SK-N-SH (cell line): ENCODE measurements at regions not wholly inside any gene's neighbourhood (a gene's known extent, or its start where the extent isn't known, plus 50 kb on each side); places are given as distances from the start of the nearest gene placed in this dataset.

ENCODE experiments used
- CTCF ChIA-PET: fragments of 300-600, 350-600 bp; formaldehyde crosslinking; extraction: SDS; loops from one replicate; lab custom pipeline; 2021; lab: Yijun Ruan, JAX
- POLR2A ChIA-PET: fragments of 350-600 bp; sonication (Branson Sonifier 250); formaldehyde crosslinking; extraction: SDS; loops from one replicate; lab custom pipeline; 2020; ENCODE audit warnings: antibody characterized with exemption, inconsistent platforms; lab: Yijun Ruan, JAX
- DNase-seq: peaks from one replicate; pipeline ENCODE4 v3.0.0; 2012
- H2AFZ ChIP-seq: fragments of 200-600 bp; sonication (generic); 2 replicates; pipeline ENCODE4 v1.8.1; 2016; ENCODE audit warnings: antibody characterized with exemption, mild to moderate bottlenecking, low read depth
- H3F3A ChIP-seq: fragments of 200-600 bp; sonication (generic); replicated peaks from 2 replicates; pipeline ENCODE3; 2016; ENCODE audit warnings: antibody characterized with exemption, mild to moderate bottlenecking; ENCODE audit not compliant: insufficient read depth
- H3K27ac ChIP-seq, 2 experiments: fragments of 200-500 bp in 1 of 2; fragments of 200-600 bp in 1 of 2; sonication (Bioruptor generic) in 1 of 2; sonication (generic), shearing (Covaris generic) in 1 of 2; 2 replicates each; pipeline versions ENCODE4 v1.5.1 to v1.6.1; 2014 to 2016; ENCODE audit warnings: low read depth in 2 of 2, inconsistent platforms in 1 of 2, low read length in 1 of 2, mild to moderate bottlenecking in 1 of 2, mixed read lengths in 1 of 2
- H3K27me3 ChIP-seq: fragments of 200-600 bp; sonication (generic), shearing (Covaris generic); 2 replicates; pipeline ENCODE4 v1.6.1; 2016; ENCODE audit warnings: mixed run types; ENCODE audit not compliant: insufficient read depth
- H3K36me3 ChIP-seq, 2 experiments: fragments of 200-500 bp in 1 of 2; fragments of 200-600 bp in 1 of 2; sonication (Bioruptor generic) in 1 of 2; sonication (generic) in 1 of 2; replicated peaks in 1 of 2; 2 replicates each; pipeline versions ENCODE3 to v1.5.1; 2014 to 2016; ENCODE audit warnings: low read length in 1 of 2, mild to moderate bottlenecking in 1 of 2; ENCODE audit not compliant: insufficient read depth in 2 of 2, control insufficient read depth in 1 of 2
- H3K4me1 ChIP-seq, 2 experiments: fragments of 200-500 bp in 1 of 2; fragments of 200-600 bp in 1 of 2; sonication (Bioruptor generic) in 1 of 2; sonication (generic), shearing (Covaris generic) in 1 of 2; 2 replicates each; pipeline versions ENCODE4 v1.5.1 to v1.6.1; 2014 to 2016; ENCODE audit warnings: low read depth in 1 of 2, low read length in 1 of 2, mixed run types in 1 of 2; ENCODE audit not compliant: insufficient read depth in 2 of 2, control insufficient read depth in 1 of 2
- H3K4me2 ChIP-seq: fragments of 200-600 bp; sonication (generic), shearing (Covaris generic); 2 replicates; pipeline ENCODE4 v1.6.1; 2017; ENCODE audit warnings: mixed run types
- H3K4me3 ChIP-seq, 2 experiments: fragments of 200-500 bp in 1 of 2; fragments of 200-600 bp in 1 of 2; sonication (Bioruptor generic) in 1 of 2; sonication (generic), shearing (Covaris generic) in 1 of 2; 2 replicates each; pipeline versions ENCODE4 v1.5.1 to v1.8.1; 2014 to 2016; ENCODE audit warnings: low read depth in 2 of 2, inconsistent platforms in 1 of 2, low read length in 1 of 2, mild to moderate bottlenecking in 1 of 2, mixed read lengths in 1 of 2, moderate library complexity in 1 of 2
- H3K79me2 ChIP-seq: fragments of 200-600 bp; sonication (generic); 2 replicates; pipeline ENCODE4 v1.8.1; 2017; ENCODE audit warnings: mild to moderate bottlenecking; ENCODE audit not compliant: insufficient read depth
- H3K9ac ChIP-seq: fragments of 200-600 bp; sonication (generic); 2 replicates; pipeline ENCODE4 v1.6.1; 2017; ENCODE audit warnings: mixed run types
- H3K9me2 ChIP-seq: fragments of 200-600 bp; sonication (generic); 2 replicates; pipeline ENCODE4 v1.6.1; 2017; ENCODE audit warnings: mixed run types
- H3K9me3 ChIP-seq: fragments of 200-600 bp; sonication (generic); 2 replicates; pipeline ENCODE4 v1.6.1; 2017; ENCODE audit warnings: mixed run types, mild to moderate bottlenecking, moderate library complexity
- H4K20me1 ChIP-seq: fragments of 200-600 bp; sonication (generic); 2 replicates; pipeline ENCODE4 v1.6.1; 2017; ENCODE audit warnings: mild to moderate bottlenecking, mixed run types; ENCODE audit not compliant: insufficient read depth
- CHD2 ChIP-seq: fragments of 150-350 bp; IDR thresholded peaks from 2 replicates; pipeline ENCODE4 v1.6.1; 2018; ENCODE audit warnings: low read length; ENCODE audit not compliant: partially characterized antibody
- EZH2phosphoT487 ChIP-seq: fragments of 200-600 bp; sonication (generic); IDR thresholded peaks from 2 replicates; pipeline ENCODE4 v1.6.1; 2017; ENCODE audit warnings: low read depth, mixed run types, mild to moderate bottlenecking, antibody characterized with exemption, moderate library complexity, borderline replicate concordance
- FOSL2 ChIP-seq: IDR thresholded peaks from 2 replicates; pipeline ENCODE4 v1.4.0; 2012; ENCODE audit warnings: low read depth, mild to moderate bottlenecking, moderate library complexity, borderline replicate concordance
- FOXM1 ChIP-seq: IDR thresholded peaks from 2 replicates; pipeline ENCODE4 v1.4.0; 2012; ENCODE audit warnings: low read depth, mild to moderate bottlenecking
- GATA2 ChIP-seq: sonication (generic); formaldehyde crosslinking; IDR thresholded peaks from 2 replicates; pipeline ENCODE4 v1.5.0; 2020; ENCODE audit warnings: mild to moderate bottlenecking, missing genetic modification reagents
- JUND ChIP-seq: IDR thresholded peaks from 2 replicates; pipeline ENCODE4 v1.4.0; 2012
- MXI1 ChIP-seq: IDR thresholded peaks from 2 replicates; pipeline ENCODE4 v1.6.1; 2012; ENCODE audit warnings: mild to moderate bottlenecking, low read depth, low read length, improper control_type of control experiment
- NFIC ChIP-seq: IDR thresholded peaks from 2 replicates; pipeline ENCODE4 v1.4.0; 2012; ENCODE audit warnings: borderline replicate concordance
- POLR2AphosphoS5 ChIP-seq: IDR thresholded peaks from 2 replicates; pipeline ENCODE4 v1.6.1; 2012; ENCODE audit warnings: low read depth, low read length
- RAD21 ChIP-seq: IDR thresholded peaks from 2 replicates; pipeline ENCODE4 v1.6.1; 2012; ENCODE audit warnings: mild to moderate bottlenecking, low read length
- RCOR1 ChIP-seq: fragments of 150-350 bp; IDR thresholded peaks from 2 replicates; pipeline ENCODE4 v1.6.1; 2017; ENCODE audit warnings: antibody characterized with exemption, low read length
- SIN3A ChIP-seq: IDR thresholded peaks from 2 replicates; pipeline ENCODE4 v1.6.1; 2012; ENCODE audit warnings: low read depth, mild to moderate bottlenecking, low read length, moderate library complexity, borderline replicate concordance
- TEAD4 ChIP-seq: IDR thresholded peaks from 2 replicates; pipeline ENCODE4 v1.4.0; 2012; ENCODE audit warnings: mild to moderate bottlenecking, borderline replicate concordance; ENCODE audit not compliant: insufficient read depth
- WGBS: methylation state at CpG from one replicate; pipeline ENCODE4 v1.1.6; 2017; ENCODE audit warnings: low lambda C conversion rate; 5-methylcytosine and 5-hydroxymethylcytosine counted together
- TF ChIP-seq, protein P1 (sequence below): fragments of 200-600 bp; sonication (generic); IDR thresholded peaks from 2 replicates; pipeline ENCODE4 v1.6.1; 2017; ENCODE audit warnings: antibody characterized with exemption, mild to moderate bottlenecking, moderate library complexity

DNA sequence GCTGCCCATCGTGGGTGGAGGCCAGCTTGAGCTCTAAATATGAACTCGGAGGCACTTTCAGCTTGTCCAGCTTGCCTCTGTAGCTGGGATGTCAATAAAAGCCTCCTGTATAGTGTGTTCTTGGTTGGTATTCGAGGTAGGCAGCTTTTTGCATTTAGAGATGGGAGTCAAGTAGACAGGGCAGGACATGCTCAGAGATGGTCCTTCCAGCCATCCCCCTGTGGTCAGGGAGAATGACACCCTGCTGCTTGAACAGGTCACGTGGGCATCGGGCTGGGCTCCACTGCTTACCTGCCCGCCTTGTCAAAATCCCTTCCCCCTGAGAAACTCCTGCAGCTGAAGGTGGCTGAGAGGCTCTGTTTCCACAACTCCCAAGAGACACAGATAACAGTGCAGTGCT lies 302.5 kb downstream of the ZNF536 start:
- no peak for DNase-seq
- no peaks in the 10 kb centered on the region for H4K20me1 ChIP-seq
- H3K27ac ChIP-seq, result no peak overlapping the region
- CTCF ChIA-PET, result interaction anchor here (0.6 to 4.1 kb wide), 5 partner anchors 8 to 1550 kb away, joined by 3 to 28 read pairs (median 10); no protein-coding TSS in a partner anchor
- POLR2A ChIA-PET, result no interaction called here
- H3K9me2 ChIP-seq, result no peaks in the 10 kb centered on the region
- H3F3A ChIP-seq, result no peaks in the 10 kb centered on the region
- H3K9ac ChIP-seq, result no peak overlapping the region
- H3K4me2 ChIP-seq, result no peak overlapping the region
- H3K36me3 ChIP-seq, result no peaks in the 10 kb centered on the region
- H2AFZ ChIP-seq, result no peak overlapping the region
- no peaks in the 10 kb centered on the region for H3K79me2 ChIP-seq
- no peak for TF ChIP-seq RAD21
- no peak for TF ChIP-seq SIN3A
- TF ChIP-seq POLR2AphosphoS5, result no peak
- TF ChIP-seq EZH2phosphoT487, result no peak
- no peak for TF ChIP-seq JUND
- no peak for TF ChIP-seq NFIC
- no peak for TF ChIP-seq FOSL2
- no peak for TF ChIP-seq CHD2
- no peak for TF ChIP-seq FOXM1
- no peak for TF ChIP-seq GATA2 (CRISPR knock-in tag)
- WGBS, result 18% methylated on average over 4 of the region's 6 CpGs
- no peaks in the 10 kb centered on the region for H3K27me3 ChIP-seq
- peaks cover 0 to 10% of the 10 kb centered on the region in 2 experiments; a peak in 1 of 4 replicates for H3K4me1 ChIP-seq
- no peaks in the 10 kb centered on the region for H3K9me3 ChIP-seq
- no peak overlapping the region for H3K4me3 ChIP-seq

DNA sequence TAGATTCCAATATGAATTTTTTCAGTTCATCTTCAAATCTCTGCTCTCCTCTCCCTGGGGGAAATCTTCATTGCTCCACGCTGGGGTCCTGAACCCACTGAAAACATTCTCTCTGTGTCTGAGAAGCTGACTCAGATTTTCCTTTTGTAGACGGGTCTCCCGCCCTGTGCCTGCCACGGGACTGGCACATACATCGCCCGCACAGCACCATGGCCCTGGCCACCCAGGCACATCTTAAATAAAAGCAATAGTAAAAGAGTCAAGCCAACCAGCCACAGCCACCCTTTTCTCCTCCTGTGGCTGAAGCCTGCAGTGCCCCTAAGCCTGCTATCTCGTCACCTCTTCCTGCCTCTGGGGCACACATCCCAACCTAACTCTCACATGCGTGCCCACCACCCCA lies 301.2 kb downstream of the ZNF536 start:
- Histone ChIP-seq H3K27ac (no peak overlapping the region), H4K20me1 (no peaks in the 10 kb centered on the region), H3K9ac (no peak overlapping the region), H2AFZ (no peak overlapping the region)
- TF ChIP-seq MXI1 (no peak), TEAD4 (no peak), RCOR1 (no peak), JUND (no peak)
- TF ChIP-seq, protein P1, sequence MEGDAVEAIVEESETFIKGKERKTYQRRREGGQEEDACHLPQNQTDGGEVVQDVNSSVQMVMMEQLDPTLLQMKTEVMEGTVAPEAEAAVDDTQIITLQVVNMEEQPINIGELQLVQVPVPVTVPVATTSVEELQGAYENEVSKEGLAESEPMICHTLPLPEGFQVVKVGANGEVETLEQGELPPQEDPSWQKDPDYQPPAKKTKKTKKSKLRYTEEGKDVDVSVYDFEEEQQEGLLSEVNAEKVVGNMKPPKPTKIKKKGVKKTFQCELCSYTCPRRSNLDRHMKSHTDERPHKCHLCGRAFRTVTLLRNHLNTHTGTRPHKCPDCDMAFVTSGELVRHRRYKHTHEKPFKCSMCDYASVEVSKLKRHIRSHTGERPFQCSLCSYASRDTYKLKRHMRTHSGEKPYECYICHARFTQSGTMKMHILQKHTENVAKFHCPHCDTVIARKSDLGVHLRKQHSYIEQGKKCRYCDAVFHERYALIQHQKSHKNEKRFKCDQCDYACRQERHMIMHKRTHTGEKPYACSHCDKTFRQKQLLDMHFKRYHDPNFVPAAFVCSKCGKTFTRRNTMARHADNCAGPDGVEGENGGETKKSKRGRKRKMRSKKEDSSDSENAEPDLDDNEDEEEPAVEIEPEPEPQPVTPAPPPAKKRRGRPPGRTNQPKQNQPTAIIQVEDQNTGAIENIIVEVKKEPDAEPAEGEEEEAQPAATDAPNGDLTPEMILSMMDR, result no peak
- TF ChIP-seq, all 33 proteins: peak for 0
- no peak overlapping the region for H3K4me3 ChIP-seq
- H3K27me3 ChIP-seq, result no peaks in the 10 kb centered on the region
- H3K4me1 ChIP-seq, result peaks cover 0 to 6% of the 10 kb centered on the region in 2 experiments; a peak in 1 of 4 replicates
- POLR2A ChIA-PET, result no interaction called here
- no peaks in the 10 kb centered on the region for H3K9me2 ChIP-seq
- H3K9me3 ChIP-seq, result no peaks in the 10 kb centered on the region
- CTCF ChIA-PET, result interaction anchor here (1.1 to 4.1 kb wide), 3 partner anchors 9 to 1896 kb away, joined by 4 to 28 read pairs (median 10); no protein-coding TSS in a partner anchor
- H3K36me3 ChIP-seq, result no peaks in the 10 kb centered on the region
- no peak overlapping the region for H3K4me2 ChIP-seq
- H3K79me2 ChIP-seq, result no peaks in the 10 kb centered on the region
- no peaks in the 10 kb centered on the region for H3F3A ChIP-seq
- DNase-seq, result no peak
- 42% methylated on average over 8 of the region's 8 CpGs for WGBS
